K562 (cell line): ENCODE measurements at regions not wholly inside any gene's neighbourhood (a gene's known extent, or its start where the extent isn't known, plus 50 kb on each side); places are given as distances from the start of the nearest gene placed in this dataset.

Source experiments
- ATAC-seq: fragments of 200-7000 bp; cut with Tn5 transposase; 3 replicates; pipeline ENCODE4 v1.9.1; 2020; ENCODE audit warnings: moderate library complexity
- BruUV-seq: library from RNA; stranded (reverse); fragments of 400-500 nt; replicated peaks from 2 replicates; lab custom pipeline; 2021; lab: Mats Ljungman, UMichigan
- CTCF ChIA-PET: fragments of 300-600 bp; formaldehyde crosslinking; extraction: SDS; loops from one replicate; lab custom pipeline; 2021; ENCODE audit warnings: low intra/inter-chr PET ratio; lab: Yijun Ruan, JAX
- POLR2A ChIA-PET: fragments of 300-600, 350-650 bp; sonication (Branson Sonifier 250); formaldehyde crosslinking; extraction: SDS; loops from one replicate; lab custom pipeline; 2021; ENCODE audit warnings: antibody characterized with exemption, inconsistent platforms; lab: Yijun Ruan, JAX
- DNase-seq, 4 experiments: peaks; one replicate each; pipeline versions ENCODE4 v3.0.0 to v3.0.0-alpha.2; 2011 to 2018; ENCODE audit warnings: low spot score in 3 of 4, mixed read lengths in 3 of 4; ENCODE audit errors: extremely low read depth in 1 of 4
- FAIRE-seq: peaks from 2 replicates; lab custom pipeline; 2011; peaks lifted over from hg19 to GRCh38; lab: Jason Lieb, UNC
- H2AFZ ChIP-seq: 2 replicates; pipeline ENCODE4 v1.6.0; 2011; ENCODE audit warnings: low read depth, low read length, control low read depth, inconsistent platforms
- H3K27ac ChIP-seq: fragments of 200-600 bp; 3 replicates; pipeline ENCODE4 v1.8.0; 2011; ENCODE audit warnings: low read depth, mild to moderate bottlenecking, control low read depth, inconsistent platforms, low read length, moderate library complexity, mixed read lengths; ENCODE audit errors: extremely low read depth
- H3K27me3 ChIP-seq, 2 experiments: fragments of 300-600 bp in 1 of 2; 2 replicates in 1 of 2; 3 replicates in 1 of 2; pipeline versions ENCODE4 v1.6.0 to v1.8.0; 2011; ENCODE audit warnings: inconsistent platforms in 2 of 2, low read length in 2 of 2, mild to moderate bottlenecking in 1 of 2, mixed read lengths in 1 of 2, moderate library complexity in 1 of 2; ENCODE audit not compliant: control insufficient read depth in 2 of 2, insufficient read depth in 2 of 2
- H3K36me3 ChIP-seq: fragments of 300-600 bp; 3 replicates; pipeline ENCODE4 v1.8.0; 2011; ENCODE audit warnings: mild to moderate bottlenecking, low read length, inconsistent platforms; ENCODE audit not compliant: control insufficient read depth, insufficient read depth
- H3K4me1 ChIP-seq, 2 experiments: fragments of 200-600 bp in 1 of 2; replicated peaks in 1 of 2; 2 replicates in 1 of 2; 3 replicates in 1 of 2; pipeline versions ENCODE4 v1.5.1 to v1.8.0; 2011; ENCODE audit warnings: inconsistent platforms in 2 of 2, low read length in 2 of 2, mild to moderate bottlenecking in 1 of 2, mixed read lengths in 1 of 2, moderate library complexity in 1 of 2; ENCODE audit not compliant: control insufficient read depth in 2 of 2, insufficient read depth in 2 of 2
- H3K4me2 ChIP-seq: 2 replicates; pipeline ENCODE4 v1.6.1; 2011; ENCODE audit warnings: low read length, control low read depth, inconsistent platforms, mixed read lengths; ENCODE audit not compliant: insufficient read depth
- H3K4me3 ChIP-seq: fragments of 200-600 bp; sonication (generic), shearing (Covaris generic); 2 replicates; pipeline ENCODE4 v1.5.1; 2016; ENCODE audit warnings: control low read depth, inconsistent platforms
- H3K79me2 ChIP-seq: fragments of 200-600 bp; 3 replicates; pipeline ENCODE4 v1.8.0; 2011; ENCODE audit warnings: low read length, inconsistent platforms; ENCODE audit not compliant: control insufficient read depth, insufficient read depth
- H3K9ac ChIP-seq, 2 experiments: 2 replicates each; pipeline versions ENCODE4 v1.6.0 to v1.6.1; 2011; ENCODE audit warnings: low read depth in 2 of 2, low read length in 2 of 2, control low read depth in 1 of 2, inconsistent platforms in 1 of 2, mild to moderate bottlenecking in 1 of 2, mixed read lengths in 1 of 2; ENCODE audit not compliant: insufficient read depth in 1 of 2
- H3K9me1 ChIP-seq: one replicate; pipeline ENCODE4 v1.6.0; 2011; ENCODE audit warnings: inconsistent platforms, mild to moderate bottlenecking, low read length, moderate library complexity; ENCODE audit not compliant: control insufficient read depth, insufficient read depth
- H3K9me3 ChIP-seq: replicated peaks from 2 replicates; pipeline ENCODE4 v1.5.1; 2011; ENCODE audit warnings: low read depth, low read length, inconsistent platforms; ENCODE audit not compliant: control insufficient read depth, insufficient read depth
- H4K20me1 ChIP-seq: replicated peaks from 2 replicates; pipeline ENCODE4 v1.6.1; 2011; ENCODE audit warnings: low read length, inconsistent platforms, mixed read lengths; ENCODE audit not compliant: control insufficient read depth, insufficient read depth
- CEBPB ChIP-seq: fragments of 450-650 bp; IDR thresholded peaks from 2 replicates; pipeline ENCODE4 v1.6.1; 2016; ENCODE audit warnings: missing genetic modification characterization, missing compliant biosample characterization
- CSDE1 ChIP-seq, 2 experiments: fragments of 450-650 bp; IDR thresholded peaks; 2 replicates each; pipeline ENCODE4 v1.6.1; 2016; ENCODE audit warnings: mild to moderate bottlenecking in 1 of 2
- EP300 ChIP-seq: IDR thresholded peaks from 2 replicates; pipeline ENCODE4 v1.6.1; 2012; ENCODE audit warnings: low read length, improper control_type of control experiment
- KLF16 ChIP-seq: IDR thresholded peaks from 2 replicates; pipeline ENCODE4 v1.6.1; 2016; ENCODE audit warnings: antibody characterized with exemption
- NELFE ChIP-seq: IDR thresholded peaks from 2 replicates; pipeline ENCODE4 v1.6.1; 2011; ENCODE audit warnings: mild to moderate bottlenecking; ENCODE audit not compliant: insufficient read depth, insufficient read length
- POLR2G ChIP-seq: fragments of 200-400 bp; formaldehyde crosslinking; IDR thresholded peaks from 2 replicates; pipeline ENCODE4 v1.6.1; 2017; ENCODE audit warnings: low read depth, mild to moderate bottlenecking, antibody characterized with exemption, low read length, moderate library complexity
- RBM25 ChIP-seq: fragments of 200-400 bp; formaldehyde crosslinking; IDR thresholded peaks from 2 replicates; pipeline ENCODE4 v1.6.1; 2018; ENCODE audit warnings: low read length, low read depth, moderate library complexity; ENCODE audit not compliant: severe bottlenecking
- RHOXF2B ChIP-seq: fragments of 250-450 bp; sonication (Bioruptor Pico); conservative IDR thresholded peaks from 2 replicates; pipeline ENCODE4 v1.5.1; 2021
- TRIM24 ChIP-seq, 2 experiments: fragments of 450-650 bp; IDR thresholded peaks; 2 replicates each; pipeline ENCODE4 v1.6.1; 2016
- ZFP36 ChIP-seq: fragments of 150-350 bp; IDR thresholded peaks from 2 replicates; pipeline ENCODE4 v1.6.1; 2018; ENCODE audit warnings: low read length, low read depth; ENCODE audit not compliant: partially characterized antibody
- ZKSCAN3 ChIP-seq: fragments of 250-450 bp; sonication (Bioruptor Pico); IDR thresholded peaks from 2 replicates; pipeline ENCODE4 v1.4.0; 2020
- ZNF212 ChIP-seq: fragments of 450-650 bp; formaldehyde crosslinking; IDR thresholded peaks from 2 replicates; pipeline ENCODE4 v1.4.0; 2020; ENCODE audit warnings: mild to moderate bottlenecking
- ZNF436 ChIP-seq: fragments of 250-450, 450-650 bp; sonication (Bioruptor Pico); formaldehyde crosslinking; IDR thresholded peaks from 2 replicates; pipeline ENCODE4 v1.7.0; 2020; ENCODE audit warnings: mild to moderate bottlenecking
- WGBS: fragments of 100-300 bp; shearing (Covaris generic); methylation state at CpG from one replicate; pipeline ENCODE4 v1.1.6; 2016; ENCODE audit warnings: low coverage, mixed read lengths; ENCODE audit not compliant: insufficient coverage; ENCODE audit errors: missing lambda C conversion rate; 5-methylcytosine and 5-hydroxymethylcytosine counted together
- in situ Hi-C: fragments of 300-500 bp; cut with MboI; formaldehyde crosslinking; loops from 4 replicates; pipeline ENCODE4 v1.15.0; 2018; ENCODE audit warnings: inconsistent platforms, mixed read lengths
- intact Hi-C: fragments of 100-400 bp; cut with micrococcal nuclease; formaldehyde crosslinking; loops from 2 replicates; pipeline ENCODE4 v1.14.2; 2022
- TF ChIP-seq, protein P1 (sequence below): sonication (generic); formaldehyde crosslinking; IDR thresholded peaks from 2 replicates; pipeline ENCODE4 v1.8.1; 2023; ENCODE audit warnings: mild to moderate bottlenecking, missing genetic modification reagents
- TF ChIP-seq, protein P2 (sequence below), 2 experiments: fragments of 450-650 bp in 1 of 2; sonication (generic) in 1 of 2; formaldehyde crosslinking in 1 of 2; IDR thresholded peaks in 1 of 2; conservative IDR thresholded peaks in 1 of 2; 2 replicates each; pipeline versions ENCODE4 v1.6.1 to v1.8.1; 2016 to 2023; ENCODE audit warnings: mild to moderate bottlenecking in 2 of 2, moderate library complexity in 2 of 2, inconsistent platforms in 1 of 2, missing genetic modification reagents in 1 of 2
- TF ChIP-seq, protein P3 (sequence below): fragments of 450-650 bp; IDR thresholded peaks from 2 replicates; pipeline ENCODE4 v1.6.1; 2018; ENCODE audit warnings: mild to moderate bottlenecking, low read depth; ENCODE audit not compliant: partially characterized antibody
- TF ChIP-seq, protein P4 (sequence below): fragments of 450-650 bp; IDR thresholded peaks from 2 replicates; pipeline ENCODE4 v1.6.1; 2017; ENCODE audit warnings: antibody characterized with exemption

DNA sequence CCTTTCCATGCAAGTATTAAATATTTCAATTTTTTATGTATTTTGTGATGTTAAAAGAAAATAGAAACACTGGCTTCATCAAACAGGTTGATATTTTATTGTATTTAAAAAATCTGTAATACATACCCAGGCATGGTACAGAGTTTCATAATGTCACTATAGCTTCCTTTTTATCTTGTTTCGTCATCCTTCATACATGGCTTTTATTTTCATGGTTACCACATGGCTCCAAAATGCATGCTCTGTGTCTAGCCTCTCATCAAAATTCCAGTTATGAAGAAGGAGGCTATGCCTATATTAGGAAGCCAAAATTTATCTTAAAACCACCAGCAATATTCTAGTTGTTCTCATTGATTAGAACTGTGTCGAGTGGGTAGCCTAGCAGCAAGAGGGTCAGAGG lies 464.8 kb downstream of the BTG1 start:
- intact Hi-C loops: loop anchor here (2.0 to 10.0 kb wide), 2 partner anchors 46 to 96 kb away; no protein-coding TSS in a partner anchor
- DNase-seq (peak in 1 of 4 experiments; percentile 25), FAIRE-seq (no peak), ATAC-seq (peak; percentile 68)
- peak overlapping the region; percentile 80 for H3K4me2 ChIP-seq
- no peaks in the 10 kb centered on the region for H3K9me3 ChIP-seq
- H3K9ac ChIP-seq: peak overlapping the region; percentile 3 to 89; a peak in 3 of 4 replicates
- H3K9me1 ChIP-seq: no peaks in the 10 kb centered on the region
- peaks cover 0 to 8% of the 10 kb centered on the region in 2 experiments; a peak in 2 of 5 replicates for H3K4me1 ChIP-seq
- no peaks in the 10 kb centered on the region; the same call in 1 of the 2 replicates for H4K20me1 ChIP-seq
- CTCF ChIA-PET: no interaction called here
- in situ Hi-C loops: no loop called here
- WGBS: 0% methylated on average over 2 of the region's 2 CpGs
- 0 out of 2 replicates have a peak overlapping the region, but pooled peaks have one; percentile 98 for H2AFZ ChIP-seq
- H3K36me3 ChIP-seq: peaks cover 33% of the 10 kb centered on the region
- peaks cover 56% of the 10 kb centered on the region for H3K79me2 ChIP-seq
- H3K4me3 ChIP-seq: peak overlapping the region; percentile 49
- H3K27ac ChIP-seq: peak overlapping the region; percentile 83
- H3K27me3 ChIP-seq: no peaks in the 10 kb centered on the region
- BruUV-seq: no TSS peak
- POLR2A ChIA-PET: interaction anchor here (0.7 to 3.4 kb wide), 10 partner anchors 9 to 555 kb away, joined by 3 to 23 read pairs (median 8); partner anchors contain the start of gene BTG1
- TF ChIP-seq CSDE1 (IDR thresholded peaks at IDR 0.05) (no peak), ZKSCAN3 (no peak), TRIM24 (IDR thresholded peaks at IDR 0.05) (no peak), NELFE (no peak), ZNF436 (CRISPR knock-in tag) (no peak), POLR2G (no peak), ZNF212 (CRISPR knock-in tag) (no peak), ZFP36 (no peak), EP300 (no peak), RBM25 (peak; percentile 84), CEBPB (tag) (peak; percentile 68), KLF16 (no peak), RHOXF2B (CRISPR knock-in tag) (no peak)
- TF ChIP-seq, protein P1, sequence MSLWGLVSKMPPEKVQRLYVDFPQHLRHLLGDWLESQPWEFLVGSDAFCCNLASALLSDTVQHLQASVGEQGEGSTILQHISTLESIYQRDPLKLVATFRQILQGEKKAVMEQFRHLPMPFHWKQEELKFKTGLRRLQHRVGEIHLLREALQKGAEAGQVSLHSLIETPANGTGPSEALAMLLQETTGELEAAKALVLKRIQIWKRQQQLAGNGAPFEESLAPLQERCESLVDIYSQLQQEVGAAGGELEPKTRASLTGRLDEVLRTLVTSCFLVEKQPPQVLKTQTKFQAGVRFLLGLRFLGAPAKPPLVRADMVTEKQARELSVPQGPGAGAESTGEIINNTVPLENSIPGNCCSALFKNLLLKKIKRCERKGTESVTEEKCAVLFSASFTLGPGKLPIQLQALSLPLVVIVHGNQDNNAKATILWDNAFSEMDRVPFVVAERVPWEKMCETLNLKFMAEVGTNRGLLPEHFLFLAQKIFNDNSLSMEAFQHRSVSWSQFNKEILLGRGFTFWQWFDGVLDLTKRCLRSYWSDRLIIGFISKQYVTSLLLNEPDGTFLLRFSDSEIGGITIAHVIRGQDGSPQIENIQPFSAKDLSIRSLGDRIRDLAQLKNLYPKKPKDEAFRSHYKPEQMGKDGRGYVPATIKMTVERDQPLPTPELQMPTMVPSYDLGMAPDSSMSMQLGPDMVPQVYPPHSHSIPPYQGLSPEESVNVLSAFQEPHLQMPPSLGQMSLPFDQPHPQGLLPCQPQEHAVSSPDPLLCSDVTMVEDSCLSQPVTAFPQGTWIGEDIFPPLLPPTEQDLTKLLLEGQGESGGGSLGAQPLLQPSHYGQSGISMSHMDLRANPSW (CRISPR knock-in tag): no peak
- TF ChIP-seq, protein P2, sequence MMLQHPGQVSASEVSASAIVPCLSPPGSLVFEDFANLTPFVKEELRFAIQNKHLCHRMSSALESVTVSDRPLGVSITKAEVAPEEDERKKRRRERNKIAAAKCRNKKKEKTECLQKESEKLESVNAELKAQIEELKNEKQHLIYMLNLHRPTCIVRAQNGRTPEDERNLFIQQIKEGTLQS (IDR thresholded peaks at IDR 0.05): peak; percentile 72
- TF ChIP-seq, protein P2 (CRISPR knock-in tag; conservative IDR thresholded peaks at IDR 0.05): no peak
- TF ChIP-seq, protein P3, sequence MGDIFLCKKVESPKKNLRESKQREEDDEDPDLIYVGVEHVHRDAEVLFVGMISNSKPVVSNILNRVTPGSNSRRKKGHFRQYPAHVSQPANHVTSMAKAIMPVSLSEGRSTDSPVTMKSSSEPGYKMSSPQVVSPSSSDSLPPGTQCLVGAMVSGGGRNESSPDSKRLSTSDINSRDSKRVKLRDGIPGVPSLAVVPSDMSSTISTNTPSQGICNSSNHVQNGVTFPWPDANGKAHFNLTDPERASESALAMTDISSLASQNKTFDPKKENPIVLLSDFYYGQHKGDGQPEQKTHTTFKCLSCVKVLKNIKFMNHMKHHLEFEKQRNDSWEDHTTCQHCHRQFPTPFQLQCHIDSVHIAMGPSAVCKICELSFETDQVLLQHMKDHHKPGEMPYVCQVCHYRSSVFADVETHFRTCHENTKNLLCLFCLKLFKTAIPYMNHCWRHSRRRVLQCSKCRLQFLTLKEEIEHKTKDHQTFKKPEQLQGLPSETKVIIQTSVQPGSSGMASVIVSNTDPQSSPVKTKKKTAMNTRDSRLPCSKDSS: no peak
- TF ChIP-seq, protein P4, sequence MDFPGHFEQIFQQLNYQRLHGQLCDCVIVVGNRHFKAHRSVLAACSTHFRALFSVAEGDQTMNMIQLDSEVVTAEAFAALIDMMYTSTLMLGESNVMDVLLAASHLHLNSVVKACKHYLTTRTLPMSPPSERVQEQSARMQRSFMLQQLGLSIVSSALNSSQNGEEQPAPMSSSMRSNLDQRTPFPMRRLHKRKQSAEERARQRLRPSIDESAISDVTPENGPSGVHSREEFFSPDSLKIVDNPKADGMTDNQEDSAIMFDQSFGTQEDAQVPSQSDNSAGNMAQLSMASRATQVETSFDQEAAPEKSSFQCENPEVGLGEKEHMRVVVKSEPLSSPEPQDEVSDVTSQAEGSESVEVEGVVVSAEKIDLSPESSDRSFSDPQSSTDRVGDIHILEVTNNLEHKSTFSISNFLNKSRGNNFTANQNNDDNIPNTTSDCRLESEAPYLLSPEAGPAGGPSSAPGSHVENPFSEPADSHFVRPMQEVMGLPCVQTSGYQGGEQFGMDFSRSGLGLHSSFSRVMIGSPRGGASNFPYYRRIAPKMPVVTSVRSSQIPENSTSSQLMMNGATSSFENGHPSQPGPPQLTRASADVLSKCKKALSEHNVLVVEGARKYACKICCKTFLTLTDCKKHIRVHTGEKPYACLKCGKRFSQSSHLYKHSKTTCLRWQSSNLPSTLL: no peak
